ENCODE measurements at regions not wholly inside any gene's neighbourhood (a gene's known extent, or its start where the extent isn't known, plus 50 kb on each side); places are given as distances from the start of the nearest gene placed in this dataset.
"Not testable (repeated sequence)": the region's sequence is repeated elsewhere in the genome, so short reads cannot be mapped to it uniquely, and the experiment has no call there.

GRCh38 chr3:8273479-8273878 lies 228.1 kb upstream of the LMCD1 start:
- no peak for DNase-seq

- no peak for DNase-seq
Observed at GRCh38 chr3:8276056-8276455, 225.6 kb upstream of the LMCD1 start.

GRCh38 chr3:8276506-8276905 lies 225.1 kb upstream of the LMCD1 start:
- DNase-seq: no peak

GRCh38 chr3:8278448-8278847 lies 223.2 kb upstream of the LMCD1 start:
- no peak for DNase-seq

DNA sequence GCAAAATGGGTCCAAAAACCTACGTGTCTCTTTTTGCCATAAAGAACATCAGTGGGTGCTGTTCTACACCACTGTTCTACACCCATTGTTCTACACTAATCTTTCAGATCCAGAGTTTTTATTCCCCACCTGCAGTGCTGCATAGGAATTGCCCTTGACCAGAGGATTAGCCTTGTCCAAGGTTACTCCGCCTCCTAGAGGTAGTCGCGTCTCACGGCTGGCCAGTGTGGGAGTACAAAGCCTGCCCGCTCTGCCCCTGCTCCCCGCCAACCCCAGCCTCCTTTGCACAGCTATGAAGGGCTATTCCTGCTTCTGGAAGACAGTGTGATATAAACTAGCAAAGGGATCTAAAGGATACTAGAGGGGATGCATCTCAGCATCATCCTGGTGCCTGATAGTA lies 222.1 kb upstream of the LMCD1 start:
- no peak for DNase-seq

- DNase-seq: no peak
Observed at GRCh38 chr3:8279886-8280550, 221.6 kb upstream of the LMCD1 start.

- no peak for DNase-seq
Observed at GRCh38 chr3:8282541-8283165, 219.0 kb upstream of the LMCD1 start.

GRCh38 chr3:8283193-8283592 lies 218.4 kb upstream of the LMCD1 start:
- DNase-seq: no peak

DNA sequence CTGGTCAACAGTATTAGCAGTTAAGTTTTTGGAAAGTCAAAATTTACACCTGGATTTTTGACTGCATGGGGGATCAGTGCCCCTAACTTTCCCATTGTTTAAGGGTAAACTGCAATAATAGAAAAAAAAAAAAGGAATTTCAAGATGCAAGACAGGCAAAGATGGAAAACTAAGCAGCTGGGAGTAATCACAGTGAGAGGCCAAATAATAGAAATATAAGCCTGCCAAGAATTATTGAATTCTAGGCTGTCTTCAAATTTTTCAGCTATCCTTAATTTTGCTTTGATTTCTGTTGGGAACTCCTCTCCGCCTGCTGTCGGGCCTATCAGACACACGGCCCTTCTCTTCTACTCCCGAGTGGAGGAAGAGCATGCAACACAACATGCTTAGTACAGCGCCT lies 215.5 kb upstream of the LMCD1 start:
- DNase-seq: no peak

GRCh38 chr3:8286749-8287148 lies 214.9 kb upstream of the LMCD1 start:
- DNase-seq: no peak

DNA sequence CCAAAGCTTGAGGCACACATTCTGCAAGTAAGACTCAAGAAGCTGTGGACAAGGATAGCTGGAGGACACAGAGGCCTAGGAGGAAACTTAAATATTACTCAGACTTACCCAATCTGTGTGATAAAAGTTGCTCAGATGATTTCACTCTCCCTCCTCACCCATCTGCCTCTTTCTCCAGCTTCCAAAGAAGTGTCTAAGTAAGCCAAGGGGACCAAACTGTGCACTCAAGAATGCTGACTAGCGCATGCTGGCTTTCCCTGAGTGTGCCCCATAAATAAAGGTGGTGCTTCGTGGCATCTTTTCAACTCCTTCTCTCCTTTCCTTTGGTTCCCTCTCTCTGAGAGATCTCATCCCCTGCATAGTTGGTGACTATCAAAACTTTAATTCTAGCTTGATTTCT lies 211.0 kb upstream of the LMCD1 start:
- no peak for DNase-seq

- no peak for DNase-seq
Observed at GRCh38 chr3:8296461-8296860, 205.2 kb upstream of the LMCD1 start.

DNA sequence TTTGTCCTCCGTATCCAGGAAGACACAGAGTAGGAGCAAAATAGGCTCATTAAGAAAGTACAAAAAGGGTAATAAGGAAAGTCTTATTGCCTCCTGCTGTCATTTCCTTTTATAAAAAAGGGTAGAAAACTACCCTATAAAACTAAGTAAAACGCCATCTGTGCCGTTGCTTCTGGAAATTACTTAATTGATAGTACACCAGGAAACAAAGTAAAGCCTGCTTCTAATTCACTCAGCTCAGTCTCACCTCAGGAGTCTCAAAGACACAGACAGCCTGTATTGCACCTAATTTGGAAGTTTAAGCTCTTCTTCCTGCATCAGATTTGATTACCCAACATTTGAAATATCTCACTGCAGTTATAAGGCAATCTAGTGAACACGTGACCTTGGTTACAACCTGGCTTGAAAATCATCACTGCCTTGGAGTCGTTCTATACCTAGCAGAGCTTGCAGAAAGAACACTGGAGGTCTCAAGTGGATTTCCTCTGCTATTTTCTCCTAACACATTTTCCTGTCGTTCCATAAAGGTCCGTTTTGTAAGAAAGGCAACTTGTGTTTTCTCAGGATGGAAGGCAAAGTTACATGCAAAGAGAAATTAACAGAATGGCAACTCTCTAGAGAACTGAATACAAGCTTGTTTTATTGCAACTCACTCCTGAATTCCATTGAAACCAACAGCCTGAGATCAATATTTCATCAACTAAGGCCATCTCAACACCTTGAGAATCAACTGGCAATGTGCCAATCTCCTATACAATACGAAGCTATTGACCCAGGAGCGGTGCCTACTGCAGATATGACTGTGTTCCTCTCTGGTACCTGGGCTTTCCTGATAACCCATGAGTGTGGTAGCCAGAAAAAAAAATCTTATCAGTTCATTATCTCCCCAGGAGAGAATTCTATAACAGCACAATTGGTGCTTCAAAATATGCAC lies 203.3 kb upstream of the LMCD1 start:
- DNase-seq: no peak

- peak; percentile 23 for DNase-seq
Observed at GRCh38 chr3:8301977-8302735, 199.5 kb upstream of the LMCD1 start.

- DNase-seq: no peak
Observed at GRCh38 chr3:8303466-8303865, 198.2 kb upstream of the LMCD1 start.

- DNase-seq: no peak
Observed at GRCh38 chr3:8305371-8305770, 196.3 kb upstream of the LMCD1 start.

DNA sequence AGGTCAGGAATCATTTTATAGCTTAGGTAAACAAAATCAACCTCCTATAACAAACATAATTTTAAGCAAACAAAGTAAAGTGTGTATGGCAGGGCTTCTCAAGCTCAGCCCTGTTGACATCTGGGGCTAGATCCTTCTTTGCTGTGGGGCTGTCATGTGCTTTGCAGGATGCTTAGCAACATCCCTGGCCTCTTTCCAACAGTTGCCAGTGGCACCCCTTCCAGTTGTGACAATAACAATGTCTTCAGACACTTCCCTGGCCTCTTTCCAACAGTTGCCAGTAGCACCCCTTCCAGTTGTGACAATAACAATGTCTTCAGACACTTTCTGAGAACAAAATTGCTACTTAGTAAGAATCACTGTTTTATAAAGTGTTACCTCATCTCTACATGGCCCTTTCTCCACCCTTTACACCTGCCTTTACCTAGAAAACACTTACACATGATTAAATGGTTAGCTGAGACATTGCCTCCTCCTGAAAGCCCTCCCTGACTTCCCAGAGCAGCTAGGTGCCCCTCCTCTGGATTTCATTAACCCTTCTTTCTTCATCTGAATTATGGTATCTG lies 194.0 kb upstream of the LMCD1 start:
- no peak for DNase-seq

DNA sequence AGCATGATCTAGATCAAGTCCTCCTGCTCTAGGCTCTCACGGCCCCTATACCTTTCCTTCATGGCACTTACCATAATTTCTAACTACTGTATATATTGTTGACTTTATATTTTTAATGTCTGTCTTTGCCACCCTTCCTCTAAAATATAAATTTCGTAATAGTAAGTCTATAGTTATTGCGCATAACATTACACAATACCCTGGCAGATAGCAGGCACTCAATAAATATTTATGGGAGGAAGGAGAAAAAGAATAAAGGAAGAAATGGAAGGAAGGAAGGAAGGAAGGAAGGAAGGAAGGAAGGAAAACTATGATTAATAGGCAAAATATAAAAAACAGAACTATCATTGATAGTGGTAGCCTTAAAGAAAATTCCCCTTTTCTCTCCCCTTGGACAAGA lies 190.3 kb upstream of the LMCD1 start:
- DNase-seq: no peak

DNA sequence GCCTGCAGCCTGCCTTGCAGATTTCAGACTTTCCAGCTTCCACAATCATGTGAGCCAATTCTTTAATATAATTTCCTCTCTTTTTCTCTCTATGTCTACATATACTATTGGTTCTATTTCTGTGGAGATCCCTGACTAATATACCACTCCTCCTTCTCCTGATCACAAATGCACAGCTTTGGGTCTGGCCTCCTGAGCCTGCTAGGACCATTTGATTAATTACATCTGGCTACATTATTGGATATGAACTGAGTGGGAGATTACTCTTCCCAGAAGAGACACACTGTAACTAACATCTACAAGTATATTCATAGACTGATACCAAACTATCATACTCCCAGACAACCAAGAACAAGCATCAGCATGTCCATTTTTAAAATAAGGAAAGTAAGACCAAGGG lies 188.9 kb upstream of the LMCD1 start:
- no peak for DNase-seq

- no peak for DNase-seq
Observed at GRCh38 chr3:8313560-8314267, 187.9 kb upstream of the LMCD1 start.

GRCh38 chr3:8315526-8315925 lies 186.1 kb upstream of the LMCD1 start:
- not testable (repeated sequence) for DNase-seq

All from central memory CD4-positive, alpha-beta T cell (primary cell).